ENCODE measurements at regions not wholly inside any gene's neighbourhood (a gene's known extent, or its start where the extent isn't known, plus 50 kb on each side); places are given as distances from the start of the nearest gene placed in this dataset.

GRCh38 chr4:178309890-178310289 lies 867.7 kb upstream of the AGA start:
- DNase-seq: no peak

GRCh38 chr4:178311997-178312396 lies 869.8 kb upstream of the AGA start:
- DNase-seq: no peak

GRCh38 chr4:178314287-178314686 lies 872.0 kb upstream of the AGA start:
- no peak for DNase-seq

GRCh38 chr4:178316211-178316610 lies 874.0 kb upstream of the AGA start:
- DNase-seq: no peak

- no peak for DNase-seq
Observed at GRCh38 chr4:178320003-178320402, 877.8 kb upstream of the AGA start.

GRCh38 chr4:178322524-178323183 lies 880.4 kb upstream of the AGA start:
- DNase-seq: no peak

- DNase-seq: no peak
Observed at GRCh38 chr4:178329226-178329872, 887.1 kb upstream of the AGA start.

- no peak for DNase-seq
Observed at GRCh38 chr4:178333355-178333754, 891.1 kb upstream of the AGA start.

GRCh38 chr4:178339769-178340168 lies 897.5 kb upstream of the AGA start:
- no peak for DNase-seq

- no peak for DNase-seq
Observed at GRCh38 chr4:178340468-178340867, 898.2 kb upstream of the AGA start.

- no peak for DNase-seq
Observed at GRCh38 chr4:178344096-178344495, 901.9 kb upstream of the AGA start.

- no peak for DNase-seq
Observed at GRCh38 chr4:178347111-178347510, 904.9 kb upstream of the AGA start.

GRCh38 chr4:178349601-178350000 lies 907.4 kb upstream of the AGA start:
- no peak for DNase-seq

GRCh38 chr4:178351185-178351584 lies 908.9 kb upstream of the AGA start:
- no peak for DNase-seq

- DNase-seq: no peak
Observed at GRCh38 chr4:178356725-178357124, 914.5 kb upstream of the AGA start.

- no peak for DNase-seq
Observed at GRCh38 chr4:178385481-178385880, 943.2 kb upstream of the AGA start.

- no peak for DNase-seq
Observed at GRCh38 chr4:178387756-178388155, 945.5 kb upstream of the AGA start.

- no peak for DNase-seq
Observed at GRCh38 chr4:178395798-178396197, 953.6 kb upstream of the AGA start.

GRCh38 chr4:178412455-178412854 lies 970.2 kb upstream of the AGA start:
- DNase-seq: no peak

- DNase-seq: no peak
Observed at GRCh38 chr4:178414042-178414441, 971.8 kb upstream of the AGA start.

GRCh38 chr4:178414881-178415446 lies 972.7 kb upstream of the AGA start:
- no peak for DNase-seq

- no peak for DNase-seq
Observed at GRCh38 chr4:178415925-178416324, 973.7 kb upstream of the AGA start.

- DNase-seq: no peak
Observed at GRCh38 chr4:178423366-178423765, 981.1 kb upstream of the AGA start.

- no peak for DNase-seq
Observed at GRCh38 chr4:178426871-178427270, 984.6 kb upstream of the AGA start.

- DNase-seq: no peak
Observed at GRCh38 chr4:178427663-178428062, 985.4 kb upstream of the AGA start.
